ENCODE measurements at regions not wholly inside any gene's neighbourhood (a gene's known extent, or its start where the extent isn't known, plus 50 kb on each side); places are given as distances from the start of the nearest gene placed in this dataset.

DNA sequence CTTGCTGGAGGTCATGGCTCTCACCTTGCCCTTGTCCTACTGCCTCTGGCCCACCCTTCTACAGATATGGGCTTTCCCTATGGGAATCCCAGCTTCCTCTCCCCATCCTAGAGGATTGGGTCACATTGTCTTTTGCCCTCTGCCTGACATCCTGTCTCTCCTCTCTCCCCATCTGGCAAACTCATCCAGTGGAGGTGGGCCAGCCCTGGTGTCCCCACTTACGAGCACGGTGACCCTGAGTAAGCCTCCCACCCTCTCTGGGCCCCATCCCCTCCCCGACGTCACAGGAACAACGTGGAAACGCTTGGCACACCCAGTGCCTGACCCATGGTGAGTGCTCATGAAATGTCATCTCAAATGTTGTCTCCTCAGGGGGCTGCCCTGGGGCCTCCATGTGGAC is 56.1 kb upstream of the ID3 start:
- DNase-seq (ENCODE audit: low read depth in 2 of 2): no peak

DNA sequence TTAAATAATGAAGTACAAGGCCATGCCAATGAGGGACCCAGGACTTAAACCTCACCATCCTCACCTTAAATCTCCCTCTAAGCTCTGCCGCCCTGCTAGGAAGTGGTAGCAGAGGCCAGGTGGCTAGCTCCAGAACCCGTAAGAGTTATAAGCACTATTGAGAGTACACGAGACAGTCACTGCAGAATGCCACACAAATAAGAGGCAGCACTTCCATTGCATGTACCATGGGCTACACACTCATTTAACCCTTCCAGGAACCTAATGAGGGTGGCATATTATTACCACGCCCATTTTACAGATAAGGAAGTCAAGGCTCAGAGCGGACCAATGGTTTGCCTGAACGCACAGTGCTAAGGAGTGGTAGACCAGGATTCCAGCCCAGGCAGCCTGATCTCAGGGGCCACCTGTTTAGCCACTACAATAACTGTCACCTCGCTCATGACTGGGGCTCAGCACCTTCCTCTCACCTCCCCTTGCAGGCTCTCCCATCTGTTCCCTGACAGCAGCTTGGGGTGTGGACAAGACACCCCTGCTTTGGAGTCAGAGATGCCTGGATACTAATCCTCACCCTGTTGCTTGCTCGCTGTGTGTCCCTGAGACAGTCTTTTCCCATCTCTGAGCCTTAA is 54.8 kb upstream of the ID3 start:
- no peak for DNase-seq (ENCODE audit: low read depth in 2 of 2)

DNA sequence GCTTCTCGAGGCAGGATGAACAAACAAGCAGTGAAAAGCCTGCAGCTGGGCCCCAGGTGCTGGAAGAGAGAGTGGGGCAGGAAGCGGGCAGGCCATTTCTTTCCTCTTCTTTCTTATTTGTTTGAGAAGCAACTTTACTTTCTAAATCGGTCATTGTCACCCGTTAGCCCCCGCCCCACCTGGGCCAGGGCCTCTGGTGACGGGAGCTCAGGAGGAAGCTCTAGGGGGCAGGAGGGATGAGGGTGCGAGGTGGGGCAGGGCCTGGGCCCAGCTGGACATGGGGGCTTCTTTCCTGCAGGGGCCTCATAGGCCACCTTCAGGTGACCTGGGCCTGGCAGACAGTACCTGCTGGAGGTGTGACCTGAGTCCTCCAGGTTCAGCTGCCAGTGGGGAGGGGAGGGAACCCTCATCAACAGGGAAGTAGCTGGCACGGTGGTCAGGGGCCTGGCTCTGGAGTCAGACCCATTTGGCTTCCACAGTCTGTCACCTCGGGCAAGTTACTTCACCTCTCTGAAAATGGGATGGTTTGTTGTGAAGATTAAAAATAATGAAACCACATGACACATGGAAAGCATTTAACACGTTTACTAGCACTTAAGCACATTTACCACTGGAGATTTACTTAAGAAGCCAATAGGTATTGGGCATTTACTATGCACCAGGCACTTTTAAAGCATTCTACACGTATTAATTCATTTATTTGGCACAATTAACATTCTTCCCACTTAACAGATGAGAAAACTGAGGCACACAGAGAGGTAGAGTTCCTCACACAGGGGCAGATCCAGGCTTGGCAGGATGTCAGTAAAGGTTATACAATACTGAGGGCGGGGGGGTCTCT is 54.1 kb upstream of the ID3 start:
- no peak for DNase-seq (ENCODE audit: low read depth in 2 of 2)

DNA sequence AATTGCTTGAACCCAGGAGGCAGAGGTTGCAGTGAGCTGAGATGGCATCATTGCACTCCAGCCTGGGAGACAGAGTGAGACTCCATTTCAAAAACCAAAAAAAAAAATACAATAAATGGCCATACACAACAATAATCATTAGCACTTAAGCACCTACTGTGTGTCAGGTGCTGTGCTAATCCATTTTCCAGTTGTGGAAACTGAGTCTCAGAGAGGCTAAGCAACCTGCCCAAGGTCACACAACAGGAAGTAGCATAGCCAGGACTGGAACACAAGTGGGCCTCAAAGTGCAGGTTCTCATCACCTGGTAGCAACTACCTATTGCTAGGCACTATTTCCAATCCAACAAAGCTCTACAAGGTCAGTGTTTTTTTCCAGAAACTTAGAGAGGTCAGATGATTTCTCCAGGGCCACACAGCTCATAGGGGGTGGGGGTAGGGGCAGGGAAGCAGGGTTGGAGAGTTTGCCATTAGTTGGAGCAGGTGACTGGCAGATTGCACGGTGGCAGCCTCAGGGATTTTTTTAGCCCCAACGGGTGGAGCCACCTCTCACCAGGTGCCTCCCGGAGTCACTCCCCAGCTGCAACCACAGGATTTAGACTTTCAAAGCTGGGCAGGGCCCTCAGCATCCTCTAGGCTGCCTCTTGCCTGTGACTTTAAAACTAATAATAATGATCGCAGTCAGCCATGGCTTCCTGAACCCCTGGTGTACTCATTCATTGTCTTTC is 52.5 kb upstream of the ID3 start:
- no peak for DNase-seq (ENCODE audit: low read depth in 2 of 2)

DNA sequence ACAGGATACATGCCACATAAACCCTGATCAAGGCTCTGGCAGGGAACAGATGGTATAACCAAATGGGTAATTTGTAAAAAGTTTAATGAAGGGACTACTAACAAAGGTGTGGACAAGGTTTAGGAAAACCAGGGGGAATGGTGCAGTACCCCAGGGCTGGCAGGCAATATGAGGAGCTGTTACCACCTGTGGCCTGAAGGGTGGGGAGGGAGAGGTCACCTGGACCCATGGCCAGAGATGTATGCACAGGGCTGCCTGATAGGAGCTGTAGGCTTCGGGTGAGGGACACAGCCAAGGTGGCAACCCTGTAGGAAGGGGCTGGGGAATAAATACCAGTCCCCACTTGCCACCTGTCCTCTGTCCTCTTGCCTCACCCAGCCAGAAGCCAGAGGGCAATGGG is 51.4 kb upstream of the ID3 start:
- no peak for DNase-seq (ENCODE audit: low read depth in 2 of 2)

DNA sequence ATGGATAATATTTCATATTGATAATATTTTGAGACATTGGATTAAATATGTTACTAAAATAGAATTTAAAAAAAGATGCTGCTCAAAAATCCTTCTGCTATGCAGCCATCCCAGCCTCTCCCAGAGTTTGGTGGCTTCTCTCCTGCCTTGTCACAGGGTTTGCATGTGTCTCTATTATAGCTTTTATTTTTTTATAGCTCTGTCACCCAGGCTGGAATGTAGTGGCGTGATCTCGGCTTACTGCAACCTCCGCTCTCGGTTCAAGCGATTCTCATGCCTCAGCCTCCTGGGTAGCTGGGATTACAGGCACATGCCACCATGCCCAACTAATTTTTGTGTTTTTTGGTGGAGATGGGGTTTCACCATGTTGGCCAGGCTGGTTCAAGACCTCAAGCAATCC is 50.7 kb upstream of the ID3 start:
- DNase-seq (ENCODE audit: low read depth in 2 of 2): no peak

All from dermis microvascular lymphatic vessel endothelial cell (primary cell).